GM23338 (cell line): ENCODE measurements at regions not wholly inside any gene's neighbourhood (a gene's known extent, or its start where the extent isn't known, plus 50 kb on each side); places are given as distances from the start of the nearest gene placed in this dataset.

ENCODE experiments used
- ATAC-seq: fragments of 200-7000 bp; cut with Tn5 transposase; 3 replicates; pipeline ENCODE4 v1.9.1; 2020
- DNase-seq: peaks from one replicate; pipeline ENCODE4 v3.0.0-alpha.2; 2015; ENCODE audit warnings: low spot score
- H2AFZ ChIP-seq: fragments of 200-600 bp; sonication (generic); 2 replicates; pipeline ENCODE4 v1.8.0; 2016; ENCODE audit warnings: antibody characterized with exemption, mild to moderate bottlenecking, moderate library complexity
- H3F3A ChIP-seq: fragments of 200-600 bp; sonication (generic); replicated peaks from 2 replicates; pipeline ENCODE4 v1.8.0; 2017; ENCODE audit warnings: antibody characterized with exemption, mixed run types, low read depth
- H3K27ac ChIP-seq: fragments of 200-600 bp; sonication (generic); 2 replicates; pipeline ENCODE4 v1.6.1; 2016; ENCODE audit warnings: low read depth
- H3K27me3 ChIP-seq: fragments of 200-600 bp; sonication (generic); 2 replicates; pipeline ENCODE4 v1.8.0; 2016; ENCODE audit warnings: mild to moderate bottlenecking, mixed run types, moderate library complexity; ENCODE audit not compliant: insufficient read depth
- H3K36me3 ChIP-seq: fragments of 200-600 bp; sonication (generic); 2 replicates; pipeline ENCODE4 v1.8.0; 2016; ENCODE audit warnings: mild to moderate bottlenecking; ENCODE audit not compliant: insufficient read depth
- H3K4me1 ChIP-seq: fragments of 200-600 bp; sonication (generic); 2 replicates; pipeline ENCODE4 v1.8.0; 2016; ENCODE audit warnings: mild to moderate bottlenecking, moderate library complexity; ENCODE audit not compliant: insufficient read depth
- H3K4me2 ChIP-seq: fragments of 200-600 bp; sonication (generic); 2 replicates; pipeline ENCODE4 v1.7.1; 2017; ENCODE audit warnings: mixed run types
- H3K4me3 ChIP-seq: fragments of 200-600 bp; sonication (generic); 2 replicates; pipeline ENCODE4 v1.6.1; 2016; ENCODE audit warnings: mixed run types
- H3K79me2 ChIP-seq: fragments of 200-600 bp; sonication (generic); replicated peaks from 2 replicates; pipeline ENCODE4 v1.8.0; 2017; ENCODE audit warnings: mild to moderate bottlenecking; ENCODE audit not compliant: insufficient read depth
- H3K9me2 ChIP-seq: fragments of 200-600 bp; sonication (generic); 2 replicates; pipeline ENCODE4 v1.8.0; 2017; ENCODE audit not compliant: insufficient read depth
- H4K20me1 ChIP-seq: fragments of 200-600 bp; sonication (generic); replicated peaks from 2 replicates; pipeline ENCODE4 v1.8.0; 2017; ENCODE audit warnings: mild to moderate bottlenecking; ENCODE audit not compliant: insufficient read depth
- H3K27ac Mint-ChIP-seq: 2 replicates; pipeline ENCODE4 v1.8.0; 2020; ENCODE audit warnings: inconsistent platforms, mild to moderate bottlenecking, moderate library complexity, mixed read lengths
- H3K27me3 Mint-ChIP-seq: 3 replicates; pipeline ENCODE4 v1.8.0; 2022; ENCODE audit warnings: low read depth, mild to moderate bottlenecking, moderate library complexity, mixed read lengths, inconsistent platforms; ENCODE audit not compliant: insufficient read depth, poor library complexity
- H3K36me3 Mint-ChIP-seq: 3 replicates; pipeline ENCODE4 v1.8.0; 2021; ENCODE audit warnings: low read depth, mild to moderate bottlenecking, inconsistent platforms, moderate library complexity, mixed read lengths
- H3K4me1 Mint-ChIP-seq: 3 replicates; pipeline ENCODE4 v1.8.0; 2020; ENCODE audit warnings: mild to moderate bottlenecking, inconsistent platforms, mixed read lengths
- H3K4me3 Mint-ChIP-seq: 3 replicates; pipeline ENCODE4 v1.8.0; 2021; ENCODE audit warnings: moderate library complexity, mild to moderate bottlenecking, inconsistent platforms, mixed read lengths
- H3K9me3 Mint-ChIP-seq: 3 replicates; pipeline ENCODE4 v1.8.0; 2020; ENCODE audit warnings: moderate library complexity, mild to moderate bottlenecking, inconsistent platforms, mixed read lengths
- CTCF ChIP-seq, 2 experiments: fragments of 200-600 bp in 1 of 2; sonication (generic) in 1 of 2; conservative IDR thresholded peaks; 2 replicates each; pipeline versions ENCODE4 v1.5.1 to v1.6.1; 2016 to 2017; ENCODE audit warnings: antibody characterized with exemption in 2 of 2, low read depth in 2 of 2, mild to moderate bottlenecking in 2 of 2, moderate library complexity in 1 of 2
- ETS1 ChIP-seq: IDR thresholded peaks from 2 replicates; pipeline ENCODE4 v1.6.1; 2016; ENCODE audit warnings: antibody characterized with exemption
- NANOG ChIP-seq: IDR thresholded peaks from 2 replicates; pipeline ENCODE4 v1.6.1; 2016; ENCODE audit warnings: antibody characterized with exemption, borderline replicate concordance
- POLR2AphosphoS5 ChIP-seq: IDR thresholded peaks from 2 replicates; pipeline ENCODE4 v1.6.1; 2016; ENCODE audit warnings: antibody characterized with exemption, low read depth
- REST ChIP-seq: IDR thresholded peaks from one replicate; pipeline ENCODE4 v1.6.1; 2018; ENCODE audit warnings: antibody characterized with exemption; ENCODE audit not compliant: unreplicated experiment
- STAT1 ChIP-seq: IDR thresholded peaks from one replicate; pipeline ENCODE4 v1.6.1; 2016; ENCODE audit warnings: antibody characterized with exemption; ENCODE audit not compliant: unreplicated experiment
- ZNF114 ChIP-seq: fragments of 250-450 bp; sonication (Bioruptor Pico); IDR thresholded peaks from 2 replicates; pipeline ENCODE4 v1.5.0; 2020; ENCODE audit warnings: mild to moderate bottlenecking, moderate library complexity
- ZNF462 ChIP-seq: fragments of 250-450 bp; sonication (Bioruptor Pico); IDR thresholded peaks from 2 replicates; pipeline ENCODE4 v1.5.0; 2020; ENCODE audit warnings: mild to moderate bottlenecking, moderate library complexity

- TF ChIP-seq REST (no peak), STAT1 (no peak), POLR2AphosphoS5 (no peak), ETS1 (no peak)
Observed at GRCh38 chr18:8536922-8537321, 72.3 kb upstream of the RAB12 start (continued).

GRCh38 chr18:8537400-8537799 lies 71.8 kb upstream of the RAB12 start:
- ATAC-seq (no peak), DNase-seq (no peak)
- Mint-ChIP-seq H3K4me3 (no peak overlapping the region), H3K27ac (no peak overlapping the region), H3K9me3 (peaks cover 6% of the 10 kb centered on the region; the same call in 2 of the 3 replicates), H3K4me1 (no peaks in the 10 kb centered on the region), H3K36me3 (no peaks in the 10 kb centered on the region), H3K27me3 (no peaks in the 10 kb centered on the region)
- Histone ChIP-seq H3F3A (no peaks in the 10 kb centered on the region), H2AFZ (peak overlapping the region; percentile 74), H3K79me2 (no peaks in the 10 kb centered on the region), H3K9me2 (0 out of 2 replicates have a peak, but pooled peaks cover 6% of the 10 kb centered on the region), H3K27ac (no peak overlapping the region), H4K20me1 (no peaks in the 10 kb centered on the region), H3K27me3 (no peaks in the 10 kb centered on the region), H3K4me3 (no peak overlapping the region), H3K4me2 (no peak overlapping the region), H3K36me3 (no peaks in the 10 kb centered on the region), H3K4me1 (no peaks in the 10 kb centered on the region)
- no peak for TF ChIP-seq ZNF462 (CRISPR knock-in tag)
- TF ChIP-seq ZNF114 (CRISPR knock-in tag): no peak
- no peak for TF ChIP-seq CTCF (conservative IDR thresholded peaks at IDR 0.05; ENCODE audit: low read depth in 2 of 2)
- no peak for TF ChIP-seq STAT1
- no peak for TF ChIP-seq NANOG
- no peak for TF ChIP-seq ETS1
